SK-N-SH (cell line): ENCODE measurements at regions not wholly inside any gene's neighbourhood (a gene's known extent, or its start where the extent isn't known, plus 50 kb on each side); places are given as distances from the start of the nearest gene placed in this dataset.
A peak's percentile ranks its signal among the peaks of the same experiment; 100 is the strongest.

Source experiments
- CTCF ChIA-PET: fragments of 300-600, 350-600 bp; formaldehyde crosslinking; extraction: SDS; loops from one replicate; lab custom pipeline; 2021; lab: Yijun Ruan, JAX
- POLR2A ChIA-PET: fragments of 350-600 bp; sonication (Branson Sonifier 250); formaldehyde crosslinking; extraction: SDS; loops from one replicate; lab custom pipeline; 2020; ENCODE audit warnings: antibody characterized with exemption, inconsistent platforms; lab: Yijun Ruan, JAX
- DNase-seq: peaks from one replicate; pipeline ENCODE4 v3.0.0; 2012
- H2AFZ ChIP-seq: fragments of 200-600 bp; sonication (generic); 2 replicates; pipeline ENCODE4 v1.8.1; 2016; ENCODE audit warnings: antibody characterized with exemption, mild to moderate bottlenecking, low read depth
- H3F3A ChIP-seq: fragments of 200-600 bp; sonication (generic); replicated peaks from 2 replicates; pipeline ENCODE3; 2016; ENCODE audit warnings: antibody characterized with exemption, mild to moderate bottlenecking; ENCODE audit not compliant: insufficient read depth
- H3K27ac ChIP-seq, 2 experiments: fragments of 200-500 bp in 1 of 2; fragments of 200-600 bp in 1 of 2; sonication (Bioruptor generic) in 1 of 2; sonication (generic), shearing (Covaris generic) in 1 of 2; 2 replicates each; pipeline versions ENCODE4 v1.5.1 to v1.6.1; 2014 to 2016; ENCODE audit warnings: low read depth in 2 of 2, inconsistent platforms in 1 of 2, low read length in 1 of 2, mild to moderate bottlenecking in 1 of 2, mixed read lengths in 1 of 2
- H3K27me3 ChIP-seq: fragments of 200-600 bp; sonication (generic), shearing (Covaris generic); 2 replicates; pipeline ENCODE4 v1.6.1; 2016; ENCODE audit warnings: mixed run types; ENCODE audit not compliant: insufficient read depth
- H3K36me3 ChIP-seq, 2 experiments: fragments of 200-500 bp in 1 of 2; fragments of 200-600 bp in 1 of 2; sonication (Bioruptor generic) in 1 of 2; sonication (generic) in 1 of 2; replicated peaks in 1 of 2; 2 replicates each; pipeline versions ENCODE3 to v1.5.1; 2014 to 2016; ENCODE audit warnings: low read length in 1 of 2, mild to moderate bottlenecking in 1 of 2; ENCODE audit not compliant: insufficient read depth in 2 of 2, control insufficient read depth in 1 of 2
- H3K4me1 ChIP-seq, 2 experiments: fragments of 200-500 bp in 1 of 2; fragments of 200-600 bp in 1 of 2; sonication (Bioruptor generic) in 1 of 2; sonication (generic), shearing (Covaris generic) in 1 of 2; 2 replicates each; pipeline versions ENCODE4 v1.5.1 to v1.6.1; 2014 to 2016; ENCODE audit warnings: low read depth in 1 of 2, low read length in 1 of 2, mixed run types in 1 of 2; ENCODE audit not compliant: insufficient read depth in 2 of 2, control insufficient read depth in 1 of 2
- H3K4me2 ChIP-seq: fragments of 200-600 bp; sonication (generic), shearing (Covaris generic); 2 replicates; pipeline ENCODE4 v1.6.1; 2017; ENCODE audit warnings: mixed run types
- H3K4me3 ChIP-seq, 2 experiments: fragments of 200-500 bp in 1 of 2; fragments of 200-600 bp in 1 of 2; sonication (Bioruptor generic) in 1 of 2; sonication (generic), shearing (Covaris generic) in 1 of 2; 2 replicates each; pipeline versions ENCODE4 v1.5.1 to v1.8.1; 2014 to 2016; ENCODE audit warnings: low read depth in 2 of 2, inconsistent platforms in 1 of 2, low read length in 1 of 2, mild to moderate bottlenecking in 1 of 2, mixed read lengths in 1 of 2, moderate library complexity in 1 of 2
- H3K79me2 ChIP-seq: fragments of 200-600 bp; sonication (generic); 2 replicates; pipeline ENCODE4 v1.8.1; 2017; ENCODE audit warnings: mild to moderate bottlenecking; ENCODE audit not compliant: insufficient read depth
- H3K9ac ChIP-seq: fragments of 200-600 bp; sonication (generic); 2 replicates; pipeline ENCODE4 v1.6.1; 2017; ENCODE audit warnings: mixed run types
- H3K9me2 ChIP-seq: fragments of 200-600 bp; sonication (generic); 2 replicates; pipeline ENCODE4 v1.6.1; 2017; ENCODE audit warnings: mixed run types
- H3K9me3 ChIP-seq: fragments of 200-600 bp; sonication (generic); 2 replicates; pipeline ENCODE4 v1.6.1; 2017; ENCODE audit warnings: mixed run types, mild to moderate bottlenecking, moderate library complexity
- H4K20me1 ChIP-seq: fragments of 200-600 bp; sonication (generic); 2 replicates; pipeline ENCODE4 v1.6.1; 2017; ENCODE audit warnings: mild to moderate bottlenecking, mixed run types; ENCODE audit not compliant: insufficient read depth
- CHD2 ChIP-seq: fragments of 150-350 bp; IDR thresholded peaks from 2 replicates; pipeline ENCODE4 v1.6.1; 2018; ENCODE audit warnings: low read length; ENCODE audit not compliant: partially characterized antibody
- EP300 ChIP-seq, 2 experiments: IDR thresholded peaks; 2 replicates each; pipeline versions ENCODE4 v1.4.0 to v1.6.1; 2012; ENCODE audit warnings: borderline replicate concordance in 1 of 2, low read depth in 1 of 2, low read length in 1 of 2
- GATA2 ChIP-seq: sonication (generic); formaldehyde crosslinking; IDR thresholded peaks from 2 replicates; pipeline ENCODE4 v1.5.0; 2020; ENCODE audit warnings: mild to moderate bottlenecking, missing genetic modification reagents
- MXI1 ChIP-seq: IDR thresholded peaks from 2 replicates; pipeline ENCODE4 v1.6.1; 2012; ENCODE audit warnings: mild to moderate bottlenecking, low read depth, low read length, improper control_type of control experiment
- NFIC ChIP-seq: IDR thresholded peaks from 2 replicates; pipeline ENCODE4 v1.4.0; 2012; ENCODE audit warnings: borderline replicate concordance
- NRF1 ChIP-seq: IDR thresholded peaks from 2 replicates; pipeline ENCODE4 v1.6.1; 2012; ENCODE audit warnings: low read depth, mild to moderate bottlenecking, low read length
- RCOR1 ChIP-seq: fragments of 150-350 bp; IDR thresholded peaks from 2 replicates; pipeline ENCODE4 v1.6.1; 2017; ENCODE audit warnings: antibody characterized with exemption, low read length
- WGBS: methylation state at CpG from one replicate; pipeline ENCODE4 v1.1.6; 2017; ENCODE audit warnings: low lambda C conversion rate; 5-methylcytosine and 5-hydroxymethylcytosine counted together
- TF ChIP-seq, protein P1 (sequence below): fragments of 150-350 bp; IDR thresholded peaks from 2 replicates; pipeline ENCODE4 v1.6.1; 2016; ENCODE audit warnings: mild to moderate bottlenecking, low read depth, low read length
- TF ChIP-seq, protein P2 (sequence below): fragments of 150-350 bp; IDR thresholded peaks from 2 replicates; pipeline ENCODE4 v1.6.1; 2017; ENCODE audit warnings: antibody characterized with exemption, low read length, low read depth, borderline replicate concordance
- TF ChIP-seq, protein P3 (sequence below): IDR thresholded peaks from 2 replicates; pipeline ENCODE4 v1.4.0; 2012; ENCODE audit warnings: low read depth, borderline replicate concordance
- TF ChIP-seq, protein P4 (sequence below): IDR thresholded peaks from 2 replicates; pipeline ENCODE4 v1.4.0; 2012; ENCODE audit warnings: low read depth

DNA sequence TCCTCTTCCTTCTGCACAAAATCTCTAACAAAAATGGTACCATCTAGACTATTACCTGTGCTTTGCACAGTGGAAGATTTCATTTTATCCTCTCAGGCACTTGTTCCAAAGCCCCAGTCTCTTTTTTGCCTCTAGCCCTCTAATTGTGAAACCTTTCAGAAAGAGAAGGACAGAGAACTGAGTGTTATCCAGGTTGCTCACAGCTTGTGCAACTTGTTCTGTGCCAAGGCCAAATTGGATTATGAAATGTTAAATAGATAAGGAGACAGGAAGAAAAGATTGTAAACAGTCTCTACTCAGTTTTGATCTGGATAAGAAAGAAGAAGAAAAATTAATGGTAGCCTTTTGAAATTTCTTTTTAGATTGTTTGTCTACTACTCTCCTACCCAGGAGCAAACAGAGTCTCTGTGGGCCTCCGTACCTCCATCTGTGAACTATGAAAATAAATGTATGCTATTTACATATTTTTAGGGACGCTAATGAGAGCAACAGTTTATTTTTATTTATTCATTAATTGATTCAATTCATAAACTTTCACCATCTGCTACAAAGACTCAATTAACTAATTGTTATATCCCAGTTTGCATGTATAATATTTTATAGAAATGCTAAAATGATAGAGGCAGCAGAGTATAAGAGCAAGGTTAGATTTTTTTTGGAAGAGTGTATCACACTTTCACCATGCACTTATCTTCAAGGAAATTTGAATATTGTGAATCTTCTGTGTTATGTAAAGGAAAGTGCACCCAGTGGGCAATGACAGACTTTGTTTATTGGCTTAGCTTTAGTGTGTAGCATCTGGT, 339.0 kb upstream of the ETAA1 start:
- H3K9ac ChIP-seq, result no peak overlapping the region
- H3K4me3 ChIP-seq, result no peak overlapping the region
- H3K9me3 ChIP-seq, result no peaks in the 10 kb centered on the region
- CTCF ChIA-PET, result no interaction called here
- H3K79me2 ChIP-seq, result no peaks in the 10 kb centered on the region
- H3K4me2 ChIP-seq, result no peak overlapping the region
- DNase-seq, result no peak
- peaks cover 0 to 9% of the 10 kb centered on the region in 2 experiments; a peak in 2 of 4 replicates for H3K4me1 ChIP-seq
- H4K20me1 ChIP-seq, result no peaks in the 10 kb centered on the region
- H3F3A ChIP-seq, result no peaks in the 10 kb centered on the region
- POLR2A ChIA-PET, result no interaction called here
- H3K9me2 ChIP-seq, result no peaks in the 10 kb centered on the region
- H3K27me3 ChIP-seq, result no peaks in the 10 kb centered on the region
- TF ChIP-seq MXI1 (0 out of 2 replicates have a peak, but pooled peaks have one; percentile 12), GATA2 (CRISPR knock-in tag) (peak; percentile 63), CHD2 (no peak), EP300 (IDR thresholded peaks at IDR 0.05; ENCODE audit: borderline replicate concordance in 1 of 2, low read depth in 1 of 2, low read length in 1 of 2) (peak in 1 of 2 experiments; percentile 56; a peak in 1 of 4 replicates), NRF1 (no peak), NFIC (no peak), RCOR1 (no peak)
- TF ChIP-seq, protein P1, sequence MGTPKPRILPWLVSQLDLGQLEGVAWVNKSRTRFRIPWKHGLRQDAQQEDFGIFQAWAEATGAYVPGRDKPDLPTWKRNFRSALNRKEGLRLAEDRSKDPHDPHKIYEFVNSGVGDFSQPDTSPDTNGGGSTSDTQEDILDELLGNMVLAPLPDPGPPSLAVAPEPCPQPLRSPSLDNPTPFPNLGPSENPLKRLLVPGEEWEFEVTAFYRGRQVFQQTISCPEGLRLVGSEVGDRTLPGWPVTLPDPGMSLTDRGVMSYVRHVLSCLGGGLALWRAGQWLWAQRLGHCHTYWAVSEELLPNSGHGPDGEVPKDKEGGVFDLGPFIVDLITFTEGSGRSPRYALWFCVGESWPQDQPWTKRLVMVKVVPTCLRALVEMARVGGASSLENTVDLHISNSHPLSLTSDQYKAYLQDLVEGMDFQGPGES, result no peak
- TF ChIP-seq, protein P2, sequence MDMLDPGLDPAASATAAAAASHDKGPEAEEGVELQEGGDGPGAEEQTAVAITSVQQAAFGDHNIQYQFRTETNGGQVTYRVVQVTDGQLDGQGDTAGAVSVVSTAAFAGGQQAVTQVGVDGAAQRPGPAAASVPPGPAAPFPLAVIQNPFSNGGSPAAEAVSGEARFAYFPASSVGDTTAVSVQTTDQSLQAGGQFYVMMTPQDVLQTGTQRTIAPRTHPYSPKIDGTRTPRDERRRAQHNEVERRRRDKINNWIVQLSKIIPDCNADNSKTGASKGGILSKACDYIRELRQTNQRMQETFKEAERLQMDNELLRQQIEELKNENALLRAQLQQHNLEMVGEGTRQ, result no peak
- TF ChIP-seq, protein P3, sequence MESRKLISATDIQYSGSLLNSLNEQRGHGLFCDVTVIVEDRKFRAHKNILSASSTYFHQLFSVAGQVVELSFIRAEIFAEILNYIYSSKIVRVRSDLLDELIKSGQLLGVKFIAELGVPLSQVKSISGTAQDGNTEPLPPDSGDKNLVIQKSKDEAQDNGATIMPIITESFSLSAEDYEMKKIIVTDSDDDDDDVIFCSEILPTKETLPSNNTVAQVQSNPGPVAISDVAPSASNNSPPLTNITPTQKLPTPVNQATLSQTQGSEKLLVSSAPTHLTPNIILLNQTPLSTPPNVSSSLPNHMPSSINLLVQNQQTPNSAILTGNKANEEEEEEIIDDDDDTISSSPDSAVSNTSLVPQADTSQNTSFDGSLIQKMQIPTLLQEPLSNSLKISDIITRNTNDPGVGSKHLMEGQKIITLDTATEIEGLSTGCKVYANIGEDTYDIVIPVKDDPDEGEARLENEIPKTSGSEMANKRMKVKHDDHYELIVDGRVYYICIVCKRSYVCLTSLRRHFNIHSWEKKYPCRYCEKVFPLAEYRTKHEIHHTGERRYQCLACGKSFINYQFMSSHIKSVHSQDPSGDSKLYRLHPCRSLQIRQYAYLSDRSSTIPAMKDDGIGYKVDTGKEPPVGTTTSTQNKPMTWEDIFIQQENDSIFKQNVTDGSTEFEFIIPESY, result no peak
- TF ChIP-seq, protein P4, sequence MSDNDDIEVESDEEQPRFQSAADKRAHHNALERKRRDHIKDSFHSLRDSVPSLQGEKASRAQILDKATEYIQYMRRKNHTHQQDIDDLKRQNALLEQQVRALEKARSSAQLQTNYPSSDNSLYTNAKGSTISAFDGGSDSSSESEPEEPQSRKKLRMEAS, result no peak
- TF ChIP-seq, all 33 proteins: peak for 3
- WGBS, result 53% methylated on average over 2 of the region's 2 CpGs
- H2AFZ ChIP-seq, result no peak overlapping the region
- H3K27ac ChIP-seq, result peak overlapping the region in 1 of 2 experiments; percentile 45; a peak in 1 of 4 replicates
- H3K36me3 ChIP-seq, result no peaks in the 10 kb centered on the region
